Gastroesophageal sphincter (tissue), 4 donors: ENCODE measurements at regions not wholly inside any gene's neighbourhood (a gene's known extent, or its start where the extent isn't known, plus 50 kb on each side); places are given as distances from the start of the nearest gene placed in this dataset.

ENCODE experiments used
- ATAC-seq: fragments of 150-250 bp; one replicate; pipeline ENCODE4 v1.9.1; 2016; ENCODE audit warnings: mild to moderate bottlenecking, moderate library complexity
- H3K27ac ChIP-seq, 4 donors: fragments of 200-600 bp; sonication (generic) in 3 of 4; 1 replicate in 3 of 4; 2 replicates in 1 of 4; pipeline ENCODE4 v1.5.1; 2016 to 2019
- H3K27me3 ChIP-seq: fragments of 200-600 bp; sonication (generic); one replicate; pipeline ENCODE4 v1.5.1; 2019
- H3K36me3 ChIP-seq, 2 donors: fragments of 200-600 bp; sonication (generic); one replicate each; pipeline ENCODE4 v1.5.1; 2019; ENCODE audit warnings: control low read depth in 1 of 2
- H3K4me1 ChIP-seq, 3 donors: fragments of 200-600 bp; sonication (generic); 1 replicate in 2 of 3; 2 replicates in 1 of 3; pipeline ENCODE4 v1.5.1; 2016 to 2019; ENCODE audit warnings: control low read depth in 2 of 3
- H3K4me3 ChIP-seq, 2 donors: fragments of 200-600 bp; sonication (generic); one replicate each; pipeline ENCODE4 v1.5.1; 2019; ENCODE audit warnings: mild to moderate bottlenecking in 1 of 2, moderate library complexity in 1 of 2
- H3K9me3 ChIP-seq, 3 donors: fragments of 200-600 bp; sonication (generic); one replicate each; pipeline ENCODE4 v1.5.1; 2017 to 2019; ENCODE audit warnings: control low read depth in 2 of 3
- CTCF ChIP-seq, 4 experiments: fragments of 200-600 bp in 2 of 4; fragments of 450-650 bp in 2 of 4; sonication (generic) in 1 of 4; IDR thresholded peaks; one replicate each; pipeline ENCODE4 v1.5.1; 2017 to 2019; ENCODE audit warnings: antibody characterized with exemption in 4 of 4, mild to moderate bottlenecking in 2 of 4, moderate library complexity in 2 of 4
- EP300 ChIP-seq: sonication (generic); formaldehyde crosslinking; IDR thresholded peaks from one replicate; pipeline ENCODE4 v1.6.1; 2017; ENCODE audit warnings: antibody characterized with exemption, mild to moderate bottlenecking
- POLR2A ChIP-seq, 2 donors: fragments of 450-650 bp; IDR thresholded peaks; one replicate each; pipeline ENCODE4 v1.6.1; 2017; ENCODE audit warnings: antibody characterized with exemption in 2 of 2, mild to moderate bottlenecking in 2 of 2, moderate library complexity in 1 of 2
- POLR2AphosphoS5 ChIP-seq: sonication (generic); formaldehyde crosslinking; IDR thresholded peaks from one replicate; pipeline ENCODE4 v1.6.1; 2017; ENCODE audit warnings: antibody characterized with exemption
- WGBS, 2 donors: methylation state at CpG; one replicate each; pipeline ENCODE4 v1.1.5; 2018; ENCODE audit warnings: low coverage in 1 of 2; 5-methylcytosine and 5-hydroxymethylcytosine counted together

- no peaks in the 10 kb centered on the region for H3K9me3 ChIP-seq
- TF ChIP-seq POLR2A (IDR thresholded peaks at IDR 0.05) (no peak), POLR2AphosphoS5 (no peak), CTCF (IDR thresholded peaks at IDR 0.05) (no peak), EP300 (no peak)
- H3K4me3 ChIP-seq = no peak overlapping the region
- no peaks in the 10 kb centered on the region for H3K4me1 ChIP-seq
- 86 to 89% methylated on average over 5 to 6 of the region's 6 CpGs for WGBS, 2 donors
- H3K27me3 ChIP-seq = no peaks in the 10 kb centered on the region
- no peak for ATAC-seq
- no peak overlapping the region for H3K27ac ChIP-seq
- no peaks in the 10 kb centered on the region for H3K36me3 ChIP-seq
Measured at GRCh38 chr3:18891641-18892040, 256.7 kb upstream of the KCNH8 start.

- no peaks in the 10 kb centered on the region for H3K9me3 ChIP-seq
- TF ChIP-seq EP300 (no peak), POLR2AphosphoS5 (no peak), CTCF (IDR thresholded peaks at IDR 0.05) (no peak), POLR2A (IDR thresholded peaks at IDR 0.05) (no peak)
- H3K27ac ChIP-seq = no peak overlapping the region
- H3K4me3 ChIP-seq = no peak overlapping the region
- ATAC-seq = no peak
- H3K36me3 ChIP-seq = no peaks in the 10 kb centered on the region
- WGBS, 2 donors = 70 to 93% methylated on average over 3 of the region's 3 CpGs
- H3K27me3 ChIP-seq = peaks cover 3% of the 10 kb centered on the region
- H3K4me1 ChIP-seq = no peaks in the 10 kb centered on the region
Measured at GRCh38 chr3:18890449-18890848, 257.9 kb upstream of the KCNH8 start.

DNA sequence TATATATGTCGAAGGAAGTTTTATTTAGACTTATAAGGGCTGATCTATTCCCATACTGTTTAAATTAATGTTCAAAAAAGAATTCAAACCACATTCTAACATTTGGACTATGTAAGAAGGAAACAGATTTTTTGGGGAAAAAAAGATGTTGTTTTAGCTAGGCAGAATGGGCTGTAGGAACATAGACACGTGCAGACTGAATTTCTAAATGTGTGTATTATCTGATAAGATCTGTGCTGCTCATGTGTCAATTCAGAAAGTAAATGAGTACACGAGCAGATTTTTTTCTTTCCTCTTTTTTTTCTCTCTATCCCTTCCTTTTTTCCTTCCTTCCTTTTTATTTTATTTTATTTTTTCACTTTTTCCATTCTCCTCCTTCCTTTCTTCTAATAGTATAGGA is 259.5 kb upstream of the KCNH8 start:
- ATAC-seq = no peak
- Histone ChIP-seq H3K27me3 (peaks cover 5% of the 10 kb centered on the region), H3K9me3 (no peaks in the 10 kb centered on the region), H3K4me1 (no peaks in the 10 kb centered on the region), H3K36me3 (no peaks in the 10 kb centered on the region), H3K27ac (no peak overlapping the region), H3K4me3 (no peak overlapping the region)
- no peak for TF ChIP-seq POLR2A (IDR thresholded peaks at IDR 0.05)
- no peak for TF ChIP-seq CTCF (IDR thresholded peaks at IDR 0.05)
- TF ChIP-seq POLR2AphosphoS5 = no peak
- no peak for TF ChIP-seq EP300
- 41 to 58% methylated on average over 3 of the region's 3 CpGs for WGBS, 2 donors

- peaks cover 5% of the 10 kb centered on the region for H3K27me3 ChIP-seq
- H3K9me3 ChIP-seq = no peaks in the 10 kb centered on the region
- H3K27ac ChIP-seq = no peak overlapping the region
- ATAC-seq = no peak
- no peaks in the 10 kb centered on the region for H3K36me3 ChIP-seq
- no peak overlapping the region for H3K4me3 ChIP-seq
- WGBS, 2 donors = 53 to 70% methylated on average over 4 of the region's 4 CpGs
- TF ChIP-seq POLR2A (IDR thresholded peaks at IDR 0.05) = no peak
- no peak for TF ChIP-seq POLR2AphosphoS5
- no peak for TF ChIP-seq EP300
- no peak for TF ChIP-seq CTCF (IDR thresholded peaks at IDR 0.05)
- no peaks in the 10 kb centered on the region for H3K4me1 ChIP-seq
Measured at GRCh38 chr3:18888370-18888769, 259.9 kb upstream of the KCNH8 start.

GRCh38 chr3:18886331-18886730 is 262.0 kb upstream of the KCNH8 start:
- 57 to 65% methylated on average over 6 of the region's 6 CpGs for WGBS, 2 donors
- no peaks in the 10 kb centered on the region for H3K9me3 ChIP-seq
- no peak overlapping the region for H3K27ac ChIP-seq
- no peak overlapping the region for H3K4me3 ChIP-seq
- no peak for ATAC-seq
- H3K36me3 ChIP-seq = no peaks in the 10 kb centered on the region
- H3K4me1 ChIP-seq = no peaks in the 10 kb centered on the region
- peaks cover 5% of the 10 kb centered on the region for H3K27me3 ChIP-seq
- TF ChIP-seq POLR2AphosphoS5 (no peak), EP300 (no peak), POLR2A (IDR thresholded peaks at IDR 0.05) (no peak), CTCF (IDR thresholded peaks at IDR 0.05) (no peak)
